GM13976 (cell line): ENCODE measurements at regions not wholly inside any gene's neighbourhood (a gene's known extent, or its start where the extent isn't known, plus 50 kb on each side); places are given as distances from the start of the nearest gene placed in this dataset.

Experiments
- DNase-seq: peaks from one replicate; pipeline ENCODE4 v3.0.0; 2012; ENCODE audit warnings: low spot score
- in situ Hi-C: fragments of 300-500 bp; cut with MboI; formaldehyde crosslinking; loops from one replicate; pipeline ENCODE4 v1.12.0; 2022; ENCODE audit warnings: low sequenced_read_pairs, mixed read lengths, inconsistent platforms; ENCODE audit not compliant: unreplicated experiment
- TF ChIP-seq, protein P1 (sequence below): IDR thresholded peaks from 2 replicates; pipeline ENCODE4 v1.5.1; 2012; ENCODE audit warnings: borderline replicate concordance, mild to moderate bottlenecking; ENCODE audit not compliant: insufficient read depth; ENCODE audit errors: extremely low read depth, missing control alignments, control extremely low read depth

DNA sequence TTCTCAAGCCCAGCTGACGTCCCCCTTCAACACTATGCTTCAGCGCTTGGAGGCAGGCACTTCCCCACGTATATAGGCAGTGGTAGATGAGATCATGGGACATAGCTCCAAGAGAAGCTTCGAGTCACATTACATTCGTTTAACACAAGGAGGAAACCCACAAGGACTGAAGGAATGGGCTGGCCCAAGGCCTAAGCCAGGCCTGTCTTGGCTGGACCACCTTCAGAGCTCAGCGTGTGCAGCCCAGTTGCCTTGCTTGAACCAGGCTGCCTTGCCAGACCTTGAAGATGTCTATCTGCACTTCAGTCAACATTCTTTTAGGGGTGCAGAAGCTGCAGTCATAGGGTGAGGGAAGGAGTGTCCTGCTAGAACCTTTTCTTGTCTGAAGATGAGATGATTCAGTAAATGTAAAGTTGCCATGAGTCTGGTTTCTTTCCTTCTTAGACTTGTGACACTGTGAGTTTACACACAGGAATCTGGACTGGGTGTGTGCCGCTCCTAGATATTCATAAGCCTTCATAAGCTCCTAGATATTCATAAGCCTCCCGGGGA lies 144.1 kb upstream of the RBPJ start:
- no peak for DNase-seq
- TF ChIP-seq, protein P1, sequence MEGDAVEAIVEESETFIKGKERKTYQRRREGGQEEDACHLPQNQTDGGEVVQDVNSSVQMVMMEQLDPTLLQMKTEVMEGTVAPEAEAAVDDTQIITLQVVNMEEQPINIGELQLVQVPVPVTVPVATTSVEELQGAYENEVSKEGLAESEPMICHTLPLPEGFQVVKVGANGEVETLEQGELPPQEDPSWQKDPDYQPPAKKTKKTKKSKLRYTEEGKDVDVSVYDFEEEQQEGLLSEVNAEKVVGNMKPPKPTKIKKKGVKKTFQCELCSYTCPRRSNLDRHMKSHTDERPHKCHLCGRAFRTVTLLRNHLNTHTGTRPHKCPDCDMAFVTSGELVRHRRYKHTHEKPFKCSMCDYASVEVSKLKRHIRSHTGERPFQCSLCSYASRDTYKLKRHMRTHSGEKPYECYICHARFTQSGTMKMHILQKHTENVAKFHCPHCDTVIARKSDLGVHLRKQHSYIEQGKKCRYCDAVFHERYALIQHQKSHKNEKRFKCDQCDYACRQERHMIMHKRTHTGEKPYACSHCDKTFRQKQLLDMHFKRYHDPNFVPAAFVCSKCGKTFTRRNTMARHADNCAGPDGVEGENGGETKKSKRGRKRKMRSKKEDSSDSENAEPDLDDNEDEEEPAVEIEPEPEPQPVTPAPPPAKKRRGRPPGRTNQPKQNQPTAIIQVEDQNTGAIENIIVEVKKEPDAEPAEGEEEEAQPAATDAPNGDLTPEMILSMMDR, result no peak
- in situ Hi-C loops, result no loop called here

DNA sequence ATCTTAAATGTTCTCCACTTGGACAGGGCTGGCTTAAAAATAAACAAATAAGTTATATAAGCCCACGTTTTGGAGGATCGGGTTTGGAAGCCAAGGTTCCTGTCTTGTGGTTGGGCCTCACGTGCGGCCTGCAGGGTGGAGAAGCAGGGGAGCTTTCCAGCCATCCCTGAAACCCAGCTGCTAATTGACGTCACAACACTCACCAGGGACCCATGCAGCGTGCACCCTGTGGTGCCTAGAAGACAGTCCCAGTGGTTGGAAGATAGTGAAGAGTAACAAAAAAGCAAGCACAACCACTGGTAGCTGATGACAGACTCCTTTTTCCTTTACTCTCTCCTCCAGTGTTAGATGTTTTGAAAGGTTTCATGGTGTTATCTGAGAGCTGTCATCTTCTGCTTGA lies 142.0 kb upstream of the RBPJ start:
- no peak for DNase-seq
- TF ChIP-seq, protein P1, result no peak
- in situ Hi-C loops, result no loop called here

DNA sequence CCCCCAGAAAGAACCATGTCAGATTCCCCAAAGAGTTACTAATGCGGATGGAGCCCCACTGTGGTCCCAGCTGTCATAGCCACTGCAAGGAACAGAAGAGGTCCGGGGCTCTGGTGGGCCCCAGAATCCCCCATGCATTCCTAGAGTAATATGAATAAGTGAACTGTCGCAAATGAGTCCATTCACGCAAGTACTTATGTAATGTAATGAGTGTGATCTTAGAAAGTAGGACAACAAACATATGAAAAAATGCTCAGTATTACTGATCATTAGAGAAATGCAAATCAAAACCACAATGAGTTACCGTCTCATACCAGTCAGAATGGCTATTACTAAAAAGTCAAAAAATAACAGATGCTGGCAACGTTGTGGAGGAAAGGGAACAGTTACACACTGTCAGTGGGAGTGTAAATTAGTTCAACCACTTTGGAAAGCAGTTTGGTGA lies 141.5 kb upstream of the RBPJ start:
- in situ Hi-C loops, result no loop called here
- DNase-seq, result peak; percentile 43
- TF ChIP-seq, protein P1, result peak; percentile 21

DNA sequence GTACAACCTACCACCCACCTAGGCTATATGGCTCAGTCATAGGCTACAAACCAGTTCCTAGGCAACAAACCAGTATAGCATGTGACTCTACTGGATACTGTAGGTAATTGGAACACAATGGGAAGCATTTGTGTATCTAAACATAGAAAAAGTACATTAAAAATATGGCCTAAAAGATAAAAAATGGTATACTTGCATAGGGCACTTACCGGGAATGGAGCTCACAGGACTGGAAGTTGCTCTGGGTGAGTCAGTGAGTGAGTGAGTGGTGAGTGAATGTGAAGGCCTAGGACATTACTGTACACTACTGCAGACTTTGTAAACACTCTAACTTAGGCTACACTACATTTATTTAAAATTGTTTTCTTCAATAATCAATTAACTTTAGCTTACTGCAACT lies 139.2 kb upstream of the RBPJ start:
- TF ChIP-seq, protein P1, result no peak
- in situ Hi-C loops, result no loop called here
- no peak for DNase-seq

DNA sequence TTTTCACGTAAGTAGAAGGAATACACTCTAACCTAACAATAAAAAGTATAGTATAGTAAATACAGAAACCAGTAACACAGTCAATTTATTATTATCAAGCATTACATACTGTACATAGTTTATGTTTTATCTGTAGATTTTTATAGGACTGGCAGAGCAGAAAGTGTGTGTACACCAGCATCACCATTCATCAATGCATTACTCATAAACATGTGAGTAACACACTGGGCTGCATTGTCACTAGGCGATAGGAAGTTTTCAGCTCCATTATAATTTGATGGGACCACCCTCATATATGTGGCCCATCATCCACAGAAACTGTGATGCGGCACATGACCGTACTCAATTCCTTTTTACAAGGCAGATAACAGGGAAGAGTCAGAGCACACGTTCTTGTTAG lies 137.8 kb upstream of the RBPJ start:
- DNase-seq, result no peak
- TF ChIP-seq, protein P1, result no peak
- in situ Hi-C loops, result no loop called here

DNA sequence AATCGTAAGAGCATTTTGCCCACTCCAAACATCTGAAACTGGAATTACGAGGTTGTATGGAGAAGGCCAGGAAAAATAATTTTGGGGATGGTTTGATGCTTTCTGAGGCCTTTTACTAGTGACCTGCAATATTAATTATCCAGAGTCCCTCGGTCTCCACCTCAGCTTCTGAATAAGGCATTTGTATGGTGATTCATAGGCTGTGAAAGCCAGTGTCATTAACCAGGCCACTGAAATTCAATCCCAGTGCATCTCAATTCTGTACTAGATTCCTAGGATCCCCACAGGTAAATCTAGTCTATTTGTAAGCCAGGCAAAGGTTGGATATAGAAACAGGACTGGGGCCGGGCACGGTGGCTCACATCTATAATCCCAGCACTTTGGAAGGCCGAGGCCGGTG lies 135.4 kb upstream of the RBPJ start:
- DNase-seq, result no peak
- in situ Hi-C loops, result no loop called here
- TF ChIP-seq, protein P1, result no peak
